ENCODE measurements at regions not wholly inside any gene's neighbourhood (a gene's known extent, or its start where the extent isn't known, plus 50 kb on each side); places are given as distances from the start of the nearest gene placed in this dataset.

GRCh38 chr20:16984481-16984880 is 236.3 kb downstream of the OTOR start:
- Histone ChIP-seq H3K27me3 (ENCODE audit: control insufficient read depth in 1 of 2, insufficient read depth in 2 of 2, low read length in 2 of 2) (no peaks in the 10 kb centered on the region), H3K4me1 (ENCODE audit: insufficient read depth, low read length) (no peaks in the 10 kb centered on the region), H3K4me3 (ENCODE audit: low read length) (no peak overlapping the region), H3K27ac (ENCODE audit: low read depth in 1 of 2, low read length in 2 of 2) (no peak overlapping the region), H3K36me3 (ENCODE audit: insufficient read depth, low read length) (no peaks in the 10 kb centered on the region), H3K9me3 (ENCODE audit: control insufficient read depth in 1 of 2, insufficient read depth in 1 of 2, low read length in 2 of 2) (peaks cover 0 to under 1% of the 10 kb centered on the region in 2 experiments)
- TF ChIP-seq CTCF (IDR thresholded peaks at IDR 0.05), result no peak
- no peaks in the 10 kb centered on the region for H3K9me3 Mint-ChIP-seq
- H3K36me3 Mint-ChIP-seq (ENCODE audit: low read depth), result no peaks in the 10 kb centered on the region
- H3K4me3 Mint-ChIP-seq, result no peak overlapping the region
- ATAC-seq (ENCODE audit: poor library complexity) (no peak), DNase-seq (no peak)
- ChIA-PET CTCF (no interaction called here), POLR2A (no interaction called here)
- H3K27ac Mint-ChIP-seq, result no peak overlapping the region
- no peaks in the 10 kb centered on the region for H3K4me1 Mint-ChIP-seq (ENCODE audit: low read depth)
- intact Hi-C loops (cut with DNase I, micrococcal nuclease), result no loop called here
- no peaks in the 10 kb centered on the region for H3K27me3 Mint-ChIP-seq

- ChIA-PET POLR2A (no interaction called here), CTCF (no interaction called here)
- no peaks in the 10 kb centered on the region for H3K36me3 Mint-ChIP-seq (ENCODE audit: low read depth)
- H3K9me3 ChIP-seq (ENCODE audit: control insufficient read depth in 1 of 2, insufficient read depth in 1 of 2, low read length in 2 of 2), result no peaks in the 10 kb centered on the region
- no peaks in the 10 kb centered on the region for H3K4me1 Mint-ChIP-seq (ENCODE audit: low read depth)
- H3K27ac Mint-ChIP-seq, result no peak overlapping the region
- H3K4me3 Mint-ChIP-seq, result no peak overlapping the region
- DNase-seq (no peak), ATAC-seq (ENCODE audit: poor library complexity) (no peak)
- TF ChIP-seq CTCF (IDR thresholded peaks at IDR 0.05), result no peak
- H3K27me3 ChIP-seq (ENCODE audit: control insufficient read depth in 1 of 2, insufficient read depth in 2 of 2, low read length in 2 of 2), result no peaks in the 10 kb centered on the region
- no peaks in the 10 kb centered on the region for H3K4me1 ChIP-seq (ENCODE audit: insufficient read depth, low read length)
- no peaks in the 10 kb centered on the region for H3K27me3 Mint-ChIP-seq
- H3K9me3 Mint-ChIP-seq, result peaks cover 2% of the 10 kb centered on the region
- H3K4me3 ChIP-seq (ENCODE audit: low read length), result no peak overlapping the region
- no peaks in the 10 kb centered on the region for H3K36me3 ChIP-seq (ENCODE audit: insufficient read depth, low read length)
- no peak overlapping the region for H3K27ac ChIP-seq (ENCODE audit: low read depth in 1 of 2, low read length in 2 of 2)
- intact Hi-C loops (cut with DNase I, micrococcal nuclease), result no loop called here
Observed at GRCh38 chr20:17003170-17003870, 223.5 kb upstream of the PCSK2 start.

- H3K36me3 ChIP-seq (ENCODE audit: insufficient read depth, low read length), result no peaks in the 10 kb centered on the region
- TF ChIP-seq CTCF (IDR thresholded peaks at IDR 0.05), result no peak
- Mint-ChIP-seq H3K4me1 (ENCODE audit: low read depth) (no peaks in the 10 kb centered on the region), H3K27ac (no peak overlapping the region), H3K36me3 (ENCODE audit: low read depth) (no peaks in the 10 kb centered on the region), H3K4me3 (no peak overlapping the region), H3K9me3 (no peaks in the 10 kb centered on the region), H3K27me3 (no peaks in the 10 kb centered on the region)
- DNase-seq (no peak), ATAC-seq (ENCODE audit: poor library complexity) (no peak)
- no peaks in the 10 kb centered on the region for H3K9me3 ChIP-seq (ENCODE audit: control insufficient read depth in 1 of 2, insufficient read depth in 1 of 2, low read length in 2 of 2)
- ChIA-PET CTCF (no interaction called here), POLR2A (no interaction called here)
- intact Hi-C loops (cut with DNase I, micrococcal nuclease), result no loop called here
- H3K4me1 ChIP-seq (ENCODE audit: insufficient read depth, low read length), result no peaks in the 10 kb centered on the region
- no peak overlapping the region for H3K4me3 ChIP-seq (ENCODE audit: low read length)
- H3K27ac ChIP-seq (ENCODE audit: low read depth in 1 of 2, low read length in 2 of 2), result no peak overlapping the region
- no peaks in the 10 kb centered on the region for H3K27me3 ChIP-seq (ENCODE audit: control insufficient read depth in 1 of 2, insufficient read depth in 2 of 2, low read length in 2 of 2)
Observed at GRCh38 chr20:17010181-17010580, 216.7 kb upstream of the PCSK2 start.

Measured in CD4-positive, alpha-beta T cell (primary cell).